Effector CD4-positive, alpha-beta T cell (primary cell): ENCODE measurements at regions not wholly inside any gene's neighbourhood (a gene's known extent, or its start where the extent isn't known, plus 50 kb on each side); places are given as distances from the start of the nearest gene placed in this dataset.
A peak's percentile ranks its signal among the peaks of the same experiment; 100 is the strongest.
"Not testable (repeated sequence)": the region's sequence is repeated elsewhere in the genome, so short reads cannot be mapped to it uniquely, and the experiment has no call there.

Source experiments
- DNase-seq: peaks from one replicate; pipeline ENCODE4 v3.0.0-alpha.2; 2020

DNA sequence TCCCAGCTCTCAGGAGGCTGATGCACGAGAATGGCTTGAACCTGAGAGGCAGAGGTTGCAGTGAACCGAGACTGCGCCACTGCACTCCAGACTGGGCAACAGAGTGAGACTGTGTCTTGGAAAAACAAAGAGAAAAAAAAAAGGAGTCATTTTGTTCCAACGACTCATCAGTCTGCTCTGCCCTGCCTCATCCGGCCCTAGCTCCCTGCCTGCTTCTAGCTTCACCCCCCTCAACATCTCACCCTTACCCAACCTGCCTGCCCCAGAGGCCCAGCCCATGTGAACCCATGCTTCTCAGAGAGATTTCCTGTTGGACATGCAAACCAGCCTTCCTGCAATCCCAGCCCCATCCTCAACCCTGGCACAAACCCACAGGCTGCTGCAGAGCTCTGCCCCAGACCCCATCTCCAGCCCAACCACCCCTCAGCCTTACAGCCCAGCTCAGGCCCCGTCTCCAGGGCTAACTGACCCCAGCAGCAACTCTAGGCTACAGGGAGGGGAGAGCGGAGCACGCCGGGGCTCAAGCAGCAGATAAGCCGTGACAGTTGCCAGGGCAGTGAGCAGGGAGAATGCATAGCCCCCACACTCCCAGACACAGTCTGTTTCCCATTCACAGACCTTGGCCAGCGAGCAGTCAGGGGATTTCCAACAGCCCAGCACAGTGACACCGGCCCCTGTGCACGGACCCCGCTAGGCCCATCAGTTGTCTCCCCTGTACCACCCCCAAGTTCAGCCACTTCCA lies 86.0 kb upstream of the KCTD7 start:
- no peak for DNase-seq

DNA sequence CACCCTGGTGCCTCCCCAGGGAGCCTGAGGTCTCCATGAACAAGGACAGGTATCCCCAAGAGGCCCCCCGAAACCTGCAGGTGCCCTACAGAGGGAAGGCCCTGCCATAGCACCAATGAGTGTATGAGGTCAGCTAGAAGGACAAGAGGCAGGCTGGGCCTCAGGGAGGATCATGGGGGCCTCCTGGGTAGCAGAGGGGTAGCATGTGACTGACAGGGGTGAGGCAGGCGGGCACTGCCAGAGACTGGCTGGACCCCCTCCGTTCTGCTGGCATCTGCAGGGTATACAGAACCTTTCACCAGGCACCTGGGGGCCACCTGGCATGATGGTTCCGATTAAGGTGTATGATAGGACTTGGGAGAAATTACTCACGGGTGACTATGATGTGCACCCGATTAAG lies 79.2 kb upstream of the KCTD7 start:
- DNase-seq: no peak

DNA sequence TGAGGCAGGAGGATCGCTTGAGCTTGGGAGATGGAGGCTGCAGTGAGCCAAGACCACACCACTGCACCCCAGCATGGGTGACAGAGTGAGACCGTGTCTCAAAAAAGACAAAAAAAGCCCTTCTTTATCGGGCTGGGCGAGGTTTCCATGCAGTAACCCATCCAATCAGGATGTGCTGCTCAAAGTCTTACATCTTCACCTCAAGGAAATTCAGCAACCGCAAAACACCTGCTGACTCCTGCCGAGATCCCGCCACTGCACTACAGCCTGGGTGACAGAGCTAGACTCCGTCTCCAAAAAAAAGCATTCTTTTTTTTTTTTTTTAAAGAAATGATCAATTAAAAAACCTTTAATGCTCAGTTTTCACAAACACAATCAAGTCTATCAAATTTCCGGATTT lies 75.7 kb upstream of the KCTD7 start:
- no peak for DNase-seq

DNA sequence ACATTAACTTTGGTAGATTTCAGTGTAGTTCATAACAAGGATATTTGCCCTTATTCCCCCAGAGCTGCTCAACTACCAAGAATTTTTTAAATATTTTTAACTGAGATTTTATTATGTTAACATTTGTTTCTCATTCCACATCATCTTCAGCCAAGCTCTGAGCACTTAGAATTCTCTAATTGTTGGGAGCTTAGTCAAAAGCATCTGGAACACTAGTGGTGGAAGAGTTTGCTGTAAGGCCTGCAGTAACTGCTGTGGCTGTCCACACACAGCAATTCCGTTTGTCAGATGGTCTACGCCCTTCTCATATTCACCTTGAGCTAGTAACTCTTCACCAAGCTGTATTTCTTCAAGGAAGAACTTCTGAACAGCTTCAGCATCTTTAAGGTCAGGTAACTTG lies 75.0 kb upstream of the KCTD7 start:
- not testable (repeated sequence) for DNase-seq

- DNase-seq: not testable (repeated sequence)
Observed at GRCh38 chr7:66554291-66554690, 74.4 kb upstream of the KCTD7 start.

DNA sequence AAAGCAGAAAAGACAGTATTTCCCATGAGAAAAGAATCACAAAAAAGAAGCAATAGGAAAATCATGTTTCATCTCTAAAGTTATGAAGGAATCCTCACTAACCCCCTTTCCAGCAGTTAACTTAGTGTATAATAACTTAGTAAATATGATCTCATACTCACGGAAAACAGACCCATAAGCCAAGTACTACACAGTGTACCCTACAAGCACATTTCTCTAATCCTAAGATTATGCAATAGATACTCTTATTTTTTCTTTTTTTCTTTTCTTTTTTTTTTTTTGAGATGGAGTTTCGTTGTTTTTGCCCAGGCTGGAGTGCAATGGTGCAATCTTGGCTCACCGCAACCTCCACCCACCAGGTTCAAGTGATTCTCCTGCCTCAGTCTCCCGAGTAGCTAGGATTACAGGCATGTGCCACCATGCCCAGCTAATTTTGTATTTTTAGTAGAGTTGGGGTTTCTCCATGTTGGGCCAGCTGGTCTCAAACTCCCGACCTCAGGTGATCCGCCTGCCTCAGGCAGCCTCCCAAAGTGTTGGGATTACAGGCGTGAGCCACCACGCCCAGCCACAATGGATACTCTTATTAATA lies 73.7 kb upstream of the KCTD7 start:
- not testable (repeated sequence) for DNase-seq

DNA sequence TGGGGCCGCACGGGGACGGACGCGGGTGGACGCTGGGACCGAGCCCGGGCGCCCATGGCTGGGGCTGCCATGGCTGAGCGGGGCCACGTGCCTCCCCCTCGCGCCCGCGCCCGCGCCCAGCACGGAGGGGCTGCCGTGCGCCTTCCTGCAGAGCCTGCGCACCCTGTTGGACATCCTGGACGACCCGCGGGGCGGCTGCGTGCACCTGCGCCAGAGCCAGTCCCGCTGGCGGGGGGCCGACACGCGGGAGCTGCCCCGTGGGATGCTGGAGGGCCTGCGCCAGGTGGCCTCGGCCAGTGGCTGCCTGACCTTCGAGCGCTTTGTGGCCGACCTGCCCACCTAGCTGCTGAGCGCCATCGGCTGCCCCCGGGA lies 72.5 kb upstream of the KCTD7 start:
- no peak for DNase-seq

DNA sequence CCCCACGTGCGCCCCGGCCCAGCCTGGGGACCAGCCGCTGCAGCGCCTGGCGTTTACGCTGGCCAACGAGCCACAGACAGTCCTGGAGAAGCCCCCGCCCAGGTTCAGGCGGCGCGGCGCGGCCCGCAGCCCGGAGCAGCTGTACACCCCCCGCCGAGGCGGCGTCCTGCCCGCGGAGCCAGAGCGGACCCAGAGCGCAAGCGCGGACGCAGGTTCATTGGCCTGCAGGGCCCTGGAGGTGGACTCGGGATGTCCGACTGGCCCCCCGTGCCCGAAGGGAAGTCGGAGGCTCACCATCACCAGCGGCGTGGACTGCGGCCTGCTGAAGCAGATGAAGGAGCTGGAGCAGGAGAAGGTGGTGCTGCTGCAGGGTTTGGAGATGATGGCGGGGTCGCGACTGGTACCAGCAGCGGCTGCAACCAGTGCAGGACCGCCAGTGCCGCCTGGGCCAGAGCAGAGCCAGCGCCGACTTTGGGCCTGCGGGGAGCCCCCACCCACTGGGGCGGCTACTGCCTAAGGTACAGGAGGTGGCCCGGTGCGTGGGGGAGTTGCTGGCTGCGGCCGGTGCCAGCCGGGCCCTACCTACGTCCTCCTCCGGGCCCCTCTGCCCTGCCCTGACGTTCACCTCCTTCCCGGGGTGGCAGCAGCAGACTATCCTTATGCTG lies 72.0 kb upstream of the KCTD7 start:
- no peak for DNase-seq

DNA sequence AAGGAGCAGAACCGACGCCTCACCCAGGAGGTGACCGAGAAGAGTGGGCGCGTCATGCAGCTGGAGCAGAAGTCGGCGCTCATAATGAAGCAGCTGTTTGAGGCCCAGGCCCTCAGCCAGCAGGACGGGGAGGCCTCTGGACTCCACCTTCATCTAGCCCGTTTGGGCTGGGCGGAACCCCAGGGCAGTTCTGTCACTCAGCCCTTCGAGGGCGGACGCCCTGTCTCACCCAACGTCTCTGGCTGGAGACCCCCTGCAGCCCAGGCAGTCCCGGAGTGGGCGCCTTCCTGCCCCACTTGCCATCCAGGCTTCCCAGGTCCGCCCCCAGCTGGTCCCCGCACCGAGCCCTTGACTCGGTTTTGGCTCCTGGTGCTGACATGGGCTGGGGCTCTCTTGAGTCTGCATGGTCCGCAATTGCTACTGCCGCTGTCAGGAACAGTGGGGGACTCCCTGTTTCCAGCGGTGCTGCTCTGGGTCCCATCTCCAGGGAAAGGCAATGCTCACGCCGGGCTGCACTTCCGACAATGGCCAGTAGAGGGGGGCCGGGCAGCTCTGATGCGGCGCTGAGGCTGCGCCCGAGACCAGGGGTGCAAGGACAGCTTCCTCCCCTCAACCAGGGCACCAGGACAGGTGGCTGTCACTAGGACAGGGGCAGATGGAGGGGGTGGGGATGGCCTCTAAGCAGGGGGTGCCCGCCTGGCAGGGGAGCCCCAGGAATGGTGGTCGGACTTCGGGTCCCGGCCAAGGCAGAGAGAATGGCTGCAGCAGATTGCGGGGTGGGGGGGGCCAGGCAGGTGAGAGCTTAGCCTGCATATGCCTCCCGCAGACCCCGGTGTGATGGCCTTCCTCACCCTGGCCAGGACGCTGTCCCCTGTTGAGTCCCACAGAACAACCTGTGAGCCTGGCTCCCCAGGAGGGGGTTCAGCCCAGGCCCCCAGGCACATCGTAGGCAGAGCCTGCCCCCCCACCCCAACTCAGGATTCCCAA lies 71.2 kb upstream of the KCTD7 start:
- peak; percentile 69 for DNase-seq

GRCh38 chr7:66558201-66558641 lies 70.5 kb upstream of the KCTD7 start:
- no peak for DNase-seq

- no peak for DNase-seq
Observed at GRCh38 chr7:66558660-66559465, 69.8 kb upstream of the KCTD7 start.

GRCh38 chr7:66564045-66564444 lies 64.6 kb upstream of the KCTD7 start:
- DNase-seq: no peak

DNA sequence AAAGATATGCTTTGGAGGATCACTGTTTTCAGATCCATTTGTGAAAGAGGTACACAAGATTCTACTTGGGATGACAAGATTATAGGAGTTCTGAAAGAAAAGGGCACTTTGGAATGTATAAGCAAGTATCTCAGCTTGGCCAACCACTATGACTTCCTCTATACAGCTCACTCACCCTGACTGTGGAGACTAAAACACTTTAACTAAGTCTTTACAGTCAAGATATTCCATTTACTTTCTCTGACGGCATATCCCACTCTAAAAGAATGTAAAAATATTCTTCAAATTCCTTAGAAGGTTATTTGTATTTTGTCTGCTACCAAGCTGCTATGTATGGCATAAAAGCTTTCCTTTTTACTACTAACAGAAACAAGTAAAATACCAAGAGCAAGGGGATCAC lies 58.5 kb upstream of the KCTD7 start:
- DNase-seq: not testable (repeated sequence)

GRCh38 chr7:66571568-66571967 lies 57.1 kb upstream of the KCTD7 start:
- no peak for DNase-seq

- DNase-seq: not testable (repeated sequence)
Observed at GRCh38 chr7:66573782-66574495, 54.7 kb upstream of the KCTD7 start.

DNA sequence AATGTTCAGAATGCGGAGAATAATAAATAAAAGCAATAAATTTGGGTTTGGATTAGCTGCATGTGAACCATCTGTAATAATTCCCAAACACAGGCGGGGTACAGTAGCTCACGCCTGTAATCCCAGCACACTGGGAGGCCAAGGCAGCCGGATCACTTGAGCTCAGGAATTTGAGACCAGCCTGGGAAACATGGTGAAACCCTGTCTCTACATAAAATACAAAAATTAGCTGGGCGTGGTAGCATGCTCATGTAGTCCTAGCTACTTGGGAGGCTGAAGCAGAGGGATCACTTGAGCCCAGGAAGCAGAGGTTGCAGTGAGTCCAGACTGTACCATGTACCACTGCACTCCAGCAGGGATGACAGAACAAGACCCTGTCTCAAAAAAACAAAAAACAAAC lies 53.9 kb upstream of the KCTD7 start:
- DNase-seq: not testable (repeated sequence)

DNA sequence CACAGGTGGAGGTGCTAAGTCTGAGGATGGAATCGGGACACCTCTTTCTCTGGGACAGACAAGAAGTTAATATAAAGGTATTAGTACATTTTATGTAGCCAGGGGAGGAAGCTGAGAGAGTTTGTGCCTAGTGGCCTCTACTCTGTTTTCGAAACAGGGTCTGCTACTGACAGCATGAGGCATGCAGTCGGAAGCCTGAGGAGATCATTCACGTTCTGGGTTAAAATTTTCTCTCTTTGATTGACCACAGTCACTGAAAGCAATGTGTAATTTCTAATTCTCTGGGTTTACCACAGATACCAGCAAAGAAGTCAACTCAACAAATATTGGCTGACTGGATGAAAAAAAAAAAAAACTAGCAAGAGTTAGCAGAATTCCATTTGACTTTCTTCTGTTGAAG lies 53.3 kb upstream of the KCTD7 start:
- no peak for DNase-seq

DNA sequence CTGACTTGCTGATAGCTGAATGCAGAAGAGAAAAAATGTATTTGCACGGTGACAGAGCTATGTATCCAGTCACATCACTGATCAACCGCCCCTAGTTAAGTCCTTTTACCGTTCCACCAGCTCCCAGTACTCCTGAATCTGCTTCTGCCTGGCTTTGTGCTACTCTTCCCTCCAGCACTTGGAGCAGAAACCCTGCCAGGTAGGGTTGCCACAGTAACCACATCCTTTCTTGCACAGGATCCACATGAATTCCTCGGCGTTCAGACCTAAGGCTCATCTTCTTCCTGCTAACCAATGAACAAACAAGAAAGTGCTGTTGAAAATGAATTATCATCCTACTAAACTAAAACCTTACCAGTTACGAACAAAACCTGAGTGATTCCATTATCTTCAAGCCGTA lies 52.0 kb upstream of the KCTD7 start:
- DNase-seq: no peak
